OCI-LY7 (cell line): ENCODE measurements at regions not wholly inside any gene's neighbourhood (a gene's known extent, or its start where the extent isn't known, plus 50 kb on each side); places are given as distances from the start of the nearest gene placed in this dataset.

Source experiments
- EZH2phosphoT487 ChIP-seq: fragments of 200-600 bp; sonication (generic); IDR thresholded peaks from 2 replicates; pipeline ENCODE4 v1.6.1; 2018; ENCODE audit warnings: low read depth, borderline replicate concordance, mild to moderate bottlenecking, mixed run types, antibody characterized with exemption, low read length, moderate library complexity, mixed read lengths
- TF ChIP-seq, protein P1 (sequence below): fragments of 200-600 bp; sonication (generic); conservative IDR thresholded peaks from 2 replicates; pipeline ENCODE4 v1.5.1; 2014; ENCODE audit warnings: mild to moderate bottlenecking, antibody characterized with exemption, low read length, moderate library complexity, mixed read lengths

DNA sequence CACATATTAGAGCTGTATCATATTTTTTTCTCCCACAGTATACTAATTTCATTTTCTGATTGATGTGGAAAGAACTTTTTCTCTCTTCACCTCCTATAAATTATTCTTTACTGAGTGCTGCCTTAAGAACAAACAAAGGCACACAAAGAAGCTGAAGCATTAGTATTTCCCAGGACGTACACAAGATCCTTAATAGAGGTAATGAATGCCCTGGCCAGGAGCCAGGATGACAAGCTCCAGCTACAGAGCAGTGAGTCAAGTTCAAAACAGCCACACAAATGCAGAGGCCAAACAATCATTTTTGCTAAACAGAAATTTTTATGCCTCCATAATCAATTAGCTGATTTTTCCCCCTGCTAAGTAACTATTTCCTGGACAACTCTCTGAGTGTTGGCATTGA, 639.6 kb downstream of the EPHA7 start:
- TF ChIP-seq, protein P1, sequence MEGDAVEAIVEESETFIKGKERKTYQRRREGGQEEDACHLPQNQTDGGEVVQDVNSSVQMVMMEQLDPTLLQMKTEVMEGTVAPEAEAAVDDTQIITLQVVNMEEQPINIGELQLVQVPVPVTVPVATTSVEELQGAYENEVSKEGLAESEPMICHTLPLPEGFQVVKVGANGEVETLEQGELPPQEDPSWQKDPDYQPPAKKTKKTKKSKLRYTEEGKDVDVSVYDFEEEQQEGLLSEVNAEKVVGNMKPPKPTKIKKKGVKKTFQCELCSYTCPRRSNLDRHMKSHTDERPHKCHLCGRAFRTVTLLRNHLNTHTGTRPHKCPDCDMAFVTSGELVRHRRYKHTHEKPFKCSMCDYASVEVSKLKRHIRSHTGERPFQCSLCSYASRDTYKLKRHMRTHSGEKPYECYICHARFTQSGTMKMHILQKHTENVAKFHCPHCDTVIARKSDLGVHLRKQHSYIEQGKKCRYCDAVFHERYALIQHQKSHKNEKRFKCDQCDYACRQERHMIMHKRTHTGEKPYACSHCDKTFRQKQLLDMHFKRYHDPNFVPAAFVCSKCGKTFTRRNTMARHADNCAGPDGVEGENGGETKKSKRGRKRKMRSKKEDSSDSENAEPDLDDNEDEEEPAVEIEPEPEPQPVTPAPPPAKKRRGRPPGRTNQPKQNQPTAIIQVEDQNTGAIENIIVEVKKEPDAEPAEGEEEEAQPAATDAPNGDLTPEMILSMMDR: no peak
- no peak for TF ChIP-seq EZH2phosphoT487
